Upper lobe of left lung (tissue), 6 donors: ENCODE measurements at regions not wholly inside any gene's neighbourhood (a gene's known extent, or its start where the extent isn't known, plus 50 kb on each side); places are given as distances from the start of the nearest gene placed in this dataset.

Experiments used
- ATAC-seq, 2 donors: fragments of 200-7000 bp; cut with Tn5 transposase; one replicate each; pipeline ENCODE4 v1.9.1; 2022; ENCODE audit warnings: mild to moderate bottlenecking in 2 of 2, moderate library complexity in 2 of 2; ENCODE audit not compliant: low FRiP score in 2 of 2
- DNase-seq, 2 donors: peaks; one replicate each; pipeline ENCODE4 v3.0.0-alpha.2; 2019 to 2020
- H3K27ac ChIP-seq, 4 donors: fragments of 200-600 bp; sonication (generic); one replicate each; pipeline ENCODE4 v1.5.1; 2016 to 2019
- H3K27me3 ChIP-seq, 4 donors: fragments of 200-600 bp; sonication (generic); one replicate each; pipeline ENCODE4 v1.5.1; 2017 to 2019
- H3K36me3 ChIP-seq, 4 donors: fragments of 200-600 bp; sonication (generic); one replicate each; pipeline ENCODE4 v1.5.1; 2016 to 2019
- H3K4me1 ChIP-seq, 4 donors: fragments of 200-600 bp; sonication (generic); one replicate each; pipeline ENCODE4 v1.5.1; 2018 to 2019
- H3K4me3 ChIP-seq, 4 donors: fragments of 200-600 bp; sonication (generic); one replicate each; pipeline ENCODE4 v1.5.1; 2017 to 2019; ENCODE audit warnings: mild to moderate bottlenecking in 2 of 4, moderate library complexity in 1 of 4
- H3K9me3 ChIP-seq, 4 donors: fragments of 200-600 bp; sonication (generic); one replicate each; pipeline ENCODE4 v1.5.1; 2018 to 2019
- EP300 ChIP-seq, 4 donors: sonication (generic); formaldehyde crosslinking; IDR thresholded peaks; one replicate each; pipeline ENCODE4 v1.5.1; 2017; ENCODE audit warnings: antibody characterized with exemption in 4 of 4, control low read depth in 2 of 4
- POLR2A ChIP-seq, 4 donors: fragments of 450-650 bp; IDR thresholded peaks; one replicate each; pipeline ENCODE4 v1.5.1; 2016 to 2017; ENCODE audit warnings: antibody characterized with exemption in 4 of 4, mild to moderate bottlenecking in 2 of 4
- POLR2AphosphoS5 ChIP-seq, 2 donors: sonication (generic); formaldehyde crosslinking; IDR thresholded peaks; one replicate each; pipeline ENCODE4 v1.5.1; 2017; ENCODE audit warnings: antibody characterized with exemption in 2 of 2
- WGBS, 2 donors: methylation state at CpG; one replicate each; pipeline ENCODE4 v1.1.5; 2017 to 2018; 5-methylcytosine and 5-hydroxymethylcytosine counted together
- TF ChIP-seq, protein P1 (sequence below), 6 experiments: fragments of 450-650 bp in 4 of 6; fragments of 200-600 bp in 2 of 6; sonication (generic) in 2 of 6; IDR thresholded peaks; one replicate each; pipeline ENCODE4 v1.5.1; 2016 to 2019; ENCODE audit warnings: antibody characterized with exemption in 6 of 6
- donor health status: DM: no; HTN: no; CAD: no; lungs with moderate emphysema.
- donor health status: DM: no; HTN: yes; CAD: no; lungs with severe emphysema.

DNA sequence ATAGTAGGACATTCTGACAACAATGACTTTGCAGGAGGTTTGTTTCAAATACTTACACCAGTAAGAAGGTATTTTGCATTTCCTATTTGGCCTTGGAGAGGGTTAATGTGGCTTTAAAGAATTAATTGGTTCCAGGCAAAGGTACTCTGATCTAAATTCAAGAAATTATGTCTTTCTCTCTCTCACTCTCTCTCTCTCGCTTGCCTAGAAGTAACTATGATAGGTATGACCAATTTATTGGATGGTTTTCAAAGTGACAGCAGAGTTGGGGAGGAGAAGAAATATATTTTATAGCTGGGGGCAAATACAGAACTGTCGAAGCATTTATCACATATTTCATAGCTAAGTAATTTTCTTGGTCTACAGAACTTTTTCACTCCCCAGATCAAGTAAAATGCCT, 116.0 kb downstream of the ATP6V1G3 start:
- no peaks in the 10 kb centered on the region for H3K4me1 ChIP-seq
- H3K27ac ChIP-seq: no peak overlapping the region
- no peak for DNase-seq
- WGBS, 2 donors: 92 to 93% methylated on average over 2 of the region's 2 CpGs
- H3K4me3 ChIP-seq: no peak overlapping the region
- H3K27me3 ChIP-seq: no peaks in the 10 kb centered on the region
- no peaks in the 10 kb centered on the region for H3K9me3 ChIP-seq
- no peak for ATAC-seq
- no peaks in the 10 kb centered on the region for H3K36me3 ChIP-seq
- TF ChIP-seq POLR2AphosphoS5 (IDR thresholded peaks at IDR 0.05) (no peak), EP300 (IDR thresholded peaks at IDR 0.05) (no peak), POLR2A (IDR thresholded peaks at IDR 0.05) (no peak)
- TF ChIP-seq, protein P1, sequence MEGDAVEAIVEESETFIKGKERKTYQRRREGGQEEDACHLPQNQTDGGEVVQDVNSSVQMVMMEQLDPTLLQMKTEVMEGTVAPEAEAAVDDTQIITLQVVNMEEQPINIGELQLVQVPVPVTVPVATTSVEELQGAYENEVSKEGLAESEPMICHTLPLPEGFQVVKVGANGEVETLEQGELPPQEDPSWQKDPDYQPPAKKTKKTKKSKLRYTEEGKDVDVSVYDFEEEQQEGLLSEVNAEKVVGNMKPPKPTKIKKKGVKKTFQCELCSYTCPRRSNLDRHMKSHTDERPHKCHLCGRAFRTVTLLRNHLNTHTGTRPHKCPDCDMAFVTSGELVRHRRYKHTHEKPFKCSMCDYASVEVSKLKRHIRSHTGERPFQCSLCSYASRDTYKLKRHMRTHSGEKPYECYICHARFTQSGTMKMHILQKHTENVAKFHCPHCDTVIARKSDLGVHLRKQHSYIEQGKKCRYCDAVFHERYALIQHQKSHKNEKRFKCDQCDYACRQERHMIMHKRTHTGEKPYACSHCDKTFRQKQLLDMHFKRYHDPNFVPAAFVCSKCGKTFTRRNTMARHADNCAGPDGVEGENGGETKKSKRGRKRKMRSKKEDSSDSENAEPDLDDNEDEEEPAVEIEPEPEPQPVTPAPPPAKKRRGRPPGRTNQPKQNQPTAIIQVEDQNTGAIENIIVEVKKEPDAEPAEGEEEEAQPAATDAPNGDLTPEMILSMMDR (IDR thresholded peaks at IDR 0.05): no peak

DNA sequence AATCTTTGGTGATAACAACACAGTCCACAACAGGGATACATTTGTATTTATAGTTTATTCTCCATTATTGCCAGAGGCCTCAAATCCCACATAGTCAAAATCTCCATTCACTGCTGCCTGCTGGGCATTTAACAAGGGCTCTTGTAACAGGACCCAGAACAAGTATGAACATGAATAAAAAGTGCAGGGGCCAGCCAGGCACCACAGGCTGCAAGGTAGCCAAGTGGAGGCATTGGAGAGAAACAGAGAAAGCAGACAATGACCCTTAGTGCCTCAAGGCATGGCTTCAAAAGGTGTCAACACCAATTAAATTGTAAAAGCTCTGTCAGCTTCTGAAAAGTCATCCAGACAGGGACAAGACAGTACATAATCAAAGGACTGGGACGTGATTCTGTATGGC, 116.8 kb downstream of the ATP6V1G3 start:
- Histone ChIP-seq H3K36me3 (no peaks in the 10 kb centered on the region), H3K9me3 (no peaks in the 10 kb centered on the region), H3K27ac (no peak overlapping the region), H3K4me1 (no peaks in the 10 kb centered on the region), H3K27me3 (no peaks in the 10 kb centered on the region), H3K4me3 (no peak overlapping the region)
- WGBS, 2 donors: 90 to 100% methylated on average over 1 of the region's 1 CpG
- DNase-seq: no peak
- no peak for ATAC-seq
- TF ChIP-seq POLR2A (IDR thresholded peaks at IDR 0.05): no peak
- TF ChIP-seq EP300 (IDR thresholded peaks at IDR 0.05): no peak
- TF ChIP-seq, protein P1 (IDR thresholded peaks at IDR 0.05): no peak
- TF ChIP-seq POLR2AphosphoS5 (IDR thresholded peaks at IDR 0.05): no peak

DNA sequence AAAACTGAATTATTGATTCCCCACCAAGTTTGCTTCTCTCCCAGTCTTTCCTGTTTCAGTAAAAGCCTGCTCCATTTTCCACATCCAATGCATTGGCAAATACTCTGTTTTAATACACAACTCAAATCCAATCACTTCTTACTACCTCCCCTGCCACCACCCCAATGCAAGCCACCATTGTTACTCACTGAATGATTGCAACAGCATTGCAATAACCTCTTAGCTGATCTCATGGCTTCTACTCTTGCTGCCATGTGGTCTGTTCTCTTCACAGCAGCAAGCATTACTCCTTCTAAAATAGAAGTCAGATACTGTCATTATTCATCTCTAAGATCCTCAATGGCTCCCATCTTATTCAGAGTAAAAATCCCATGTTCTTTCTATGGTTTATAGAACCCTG, 123.4 kb downstream of the ATP6V1G3 start:
- TF ChIP-seq, protein P1 (IDR thresholded peaks at IDR 0.05): no peak
- no peaks in the 10 kb centered on the region for H3K9me3 ChIP-seq
- DNase-seq: no peak
- H3K27ac ChIP-seq: no peak overlapping the region
- H3K4me1 ChIP-seq: no peaks in the 10 kb centered on the region
- H3K36me3 ChIP-seq: no peaks in the 10 kb centered on the region
- no peaks in the 10 kb centered on the region for H3K27me3 ChIP-seq
- no peak for ATAC-seq
- no peak overlapping the region for H3K4me3 ChIP-seq

DNA sequence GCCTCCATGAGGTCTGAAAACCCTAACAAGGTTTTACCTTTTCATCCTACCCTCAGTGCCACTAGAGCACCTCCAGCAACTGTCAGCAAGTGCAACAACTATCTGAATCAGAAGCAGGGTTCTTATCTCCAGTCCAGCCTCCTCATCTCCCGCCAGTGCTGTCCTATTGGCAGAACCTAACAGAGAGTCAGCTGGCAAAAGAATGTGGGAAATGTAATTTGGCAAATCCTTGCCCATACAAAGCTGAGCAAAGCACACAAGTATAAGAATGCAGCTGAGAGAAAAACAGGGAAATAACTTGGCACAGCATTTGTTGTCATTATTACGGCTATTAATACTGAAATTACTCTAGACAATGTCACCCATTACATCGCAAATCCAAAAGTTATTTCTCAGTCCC, 124.2 kb downstream of the ATP6V1G3 start:
- Histone ChIP-seq H3K9me3 (no peaks in the 10 kb centered on the region), H3K27me3 (no peaks in the 10 kb centered on the region), H3K36me3 (no peaks in the 10 kb centered on the region), H3K4me1 (no peaks in the 10 kb centered on the region), H3K27ac (no peak overlapping the region), H3K4me3 (no peak overlapping the region)
- 38 to 61% methylated on average over 3 of the region's 3 CpGs for WGBS, 2 donors
- no peak for ATAC-seq
- no peak for DNase-seq
- TF ChIP-seq, protein P1 (IDR thresholded peaks at IDR 0.05): no peak
- TF ChIP-seq POLR2AphosphoS5 (IDR thresholded peaks at IDR 0.05): no peak
- no peak for TF ChIP-seq POLR2A (IDR thresholded peaks at IDR 0.05)
- no peak for TF ChIP-seq EP300 (IDR thresholded peaks at IDR 0.05)

DNA sequence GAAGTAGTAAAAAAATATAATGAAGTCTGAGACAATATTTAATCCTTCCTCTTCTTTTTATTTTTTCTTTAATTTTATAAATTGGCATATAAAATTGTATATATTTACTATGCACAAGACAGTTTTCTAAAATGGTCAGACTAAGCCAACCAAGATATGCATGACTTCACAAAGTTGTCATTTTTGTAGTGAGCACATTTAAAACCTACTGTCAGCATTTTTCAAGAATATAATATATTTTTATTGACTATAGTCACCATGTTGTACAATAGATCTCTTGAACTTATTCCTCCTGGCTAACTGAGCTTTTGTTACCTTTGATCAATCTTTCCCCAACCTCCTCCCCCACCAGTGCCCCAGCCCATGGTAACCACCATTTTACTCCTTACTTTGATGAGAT, 129.2 kb downstream of the ATP6V1G3 start:
- H3K4me3 ChIP-seq: no peak overlapping the region
- DNase-seq (no peak), ATAC-seq (no peak)
- H3K36me3 ChIP-seq: no peaks in the 10 kb centered on the region
- H3K27ac ChIP-seq: no peak overlapping the region
- no peak for TF ChIP-seq EP300 (IDR thresholded peaks at IDR 0.05)
- no peak for TF ChIP-seq POLR2AphosphoS5 (IDR thresholded peaks at IDR 0.05)
- TF ChIP-seq, protein P1 (IDR thresholded peaks at IDR 0.05): no peak
- TF ChIP-seq POLR2A (IDR thresholded peaks at IDR 0.05): no peak
- no peaks in the 10 kb centered on the region for H3K27me3 ChIP-seq
- H3K9me3 ChIP-seq: no peaks in the 10 kb centered on the region
- no peaks in the 10 kb centered on the region for H3K4me1 ChIP-seq
